ENCODE measurements at regions not wholly inside any gene's neighbourhood (a gene's known extent, or its start where the extent isn't known, plus 50 kb on each side); places are given as distances from the start of the nearest gene placed in this dataset.

- Histone ChIP-seq H3K27ac (ENCODE audit: low read depth, low read length) (no peak overlapping the region), H3K9me2 (replicated peaks; ENCODE audit: insufficient read depth, low read length) (no peaks in the 10 kb centered on the region), H3K9ac (ENCODE audit: low read length) (no peak overlapping the region), H3K4me3 (ENCODE audit: insufficient read depth, low read length, poor library complexity, severe bottlenecking) (no peak overlapping the region), H3K27me3 (ENCODE audit: low read length) (no peaks in the 10 kb centered on the region), H3K79me2 (ENCODE audit: insufficient read depth, low read length) (no peaks in the 10 kb centered on the region), H2AFZ (ENCODE audit: low read depth, low read length, severe bottlenecking) (no peak overlapping the region), H3K4me2 (ENCODE audit: low read depth, low read length, poor library complexity, severe bottlenecking) (no peak overlapping the region), H3F3A (ENCODE audit: insufficient read depth) (no peaks in the 10 kb centered on the region), H3K9me3 (ENCODE audit: insufficient read depth, low read length) (no peaks in the 10 kb centered on the region), H4K20me1 (ENCODE audit: low read depth, low read length) (no peaks in the 10 kb centered on the region), H3K36me3 (ENCODE audit: low read length) (no peaks in the 10 kb centered on the region)
- TF ChIP-seq CTCF (IDR thresholded peaks at IDR 0.05; ENCODE audit: insufficient read depth, low read length, poor library complexity, severe bottlenecking) (no peak), EZH2phosphoT487 (conservative IDR thresholded peaks at IDR 0.05; ENCODE audit: low read length) (no peak)
Measured at GRCh38 chr2:14424478-14425390, 207.8 kb upstream of the LRATD1 start.

GRCh38 chr2:14425869-14426268 is 206.6 kb upstream of the LRATD1 start:
- H3K4me2 ChIP-seq (ENCODE audit: low read depth, low read length, poor library complexity, severe bottlenecking), result no peak overlapping the region
- H3K27ac ChIP-seq (ENCODE audit: low read depth, low read length), result no peak overlapping the region
- no peaks in the 10 kb centered on the region for H3K9me3 ChIP-seq (ENCODE audit: insufficient read depth, low read length)
- no peaks in the 10 kb centered on the region for H3K9me2 ChIP-seq (replicated peaks; ENCODE audit: insufficient read depth, low read length)
- no peaks in the 10 kb centered on the region for H3F3A ChIP-seq (ENCODE audit: insufficient read depth)
- H3K27me3 ChIP-seq (ENCODE audit: low read length), result no peaks in the 10 kb centered on the region
- H4K20me1 ChIP-seq (ENCODE audit: low read depth, low read length), result no peaks in the 10 kb centered on the region
- H3K79me2 ChIP-seq (ENCODE audit: insufficient read depth, low read length), result no peaks in the 10 kb centered on the region
- no peak overlapping the region for H3K4me3 ChIP-seq (ENCODE audit: insufficient read depth, low read length, poor library complexity, severe bottlenecking)
- no peak overlapping the region for H3K9ac ChIP-seq (ENCODE audit: low read length)
- no peaks in the 10 kb centered on the region for H3K36me3 ChIP-seq (ENCODE audit: low read length)
- H2AFZ ChIP-seq (ENCODE audit: low read depth, low read length, severe bottlenecking), result no peak overlapping the region
- no peak for TF ChIP-seq EZH2phosphoT487 (conservative IDR thresholded peaks at IDR 0.05; ENCODE audit: low read length)
- TF ChIP-seq CTCF (IDR thresholded peaks at IDR 0.05; ENCODE audit: insufficient read depth, low read length, poor library complexity, severe bottlenecking), result no peak

GRCh38 chr2:14428056-14428455 is 204.5 kb upstream of the LRATD1 start:
- Histone ChIP-seq H3K79me2 (ENCODE audit: insufficient read depth, low read length) (no peaks in the 10 kb centered on the region), H3K9me2 (replicated peaks; ENCODE audit: insufficient read depth, low read length) (no peaks in the 10 kb centered on the region), H3K36me3 (ENCODE audit: low read length) (no peaks in the 10 kb centered on the region), H2AFZ (ENCODE audit: low read depth, low read length, severe bottlenecking) (no peak overlapping the region), H3F3A (ENCODE audit: insufficient read depth) (no peaks in the 10 kb centered on the region), H3K27me3 (ENCODE audit: low read length) (no peaks in the 10 kb centered on the region), H4K20me1 (ENCODE audit: low read depth, low read length) (no peaks in the 10 kb centered on the region), H3K4me3 (ENCODE audit: insufficient read depth, low read length, poor library complexity, severe bottlenecking) (no peak overlapping the region), H3K27ac (ENCODE audit: low read depth, low read length) (no peak overlapping the region), H3K4me2 (ENCODE audit: low read depth, low read length, poor library complexity, severe bottlenecking) (no peak overlapping the region), H3K9ac (ENCODE audit: low read length) (no peak overlapping the region), H3K9me3 (ENCODE audit: insufficient read depth, low read length) (no peaks in the 10 kb centered on the region)
- TF ChIP-seq CTCF (IDR thresholded peaks at IDR 0.05; ENCODE audit: insufficient read depth, low read length, poor library complexity, severe bottlenecking), result no peak
- TF ChIP-seq EZH2phosphoT487 (conservative IDR thresholded peaks at IDR 0.05; ENCODE audit: low read length), result no peak
